ENCODE measurements at regions not wholly inside any gene's neighbourhood (a gene's known extent, or its start where the extent isn't known, plus 50 kb on each side); places are given as distances from the start of the nearest gene placed in this dataset.
"Not testable (repeated sequence)": the region's sequence is repeated elsewhere in the genome, so short reads cannot be mapped to it uniquely, and the experiment has no call there.

- H3K27ac ChIP-seq (ENCODE audit: low read depth): not testable (repeated sequence)
Measured at GRCh38 chr17:70953140-70953539, 783.8 kb downstream of the KCNJ2 start.

GRCh38 chr17:70955441-70955840 is 786.1 kb downstream of the KCNJ2 start:
- no peaks in the 10 kb centered on the region for H3K36me3 ChIP-seq (ENCODE audit: insufficient read depth)
- whole genome bisulfite sequencing: 76% methylated on average over 7 of the region's 7 CpGs
- H3K4me3 ChIP-seq (ENCODE audit: low read depth, low read length): no peak overlapping the region
- H3K4me1 ChIP-seq (ENCODE audit: insufficient read depth): no peaks in the 10 kb centered on the region
- H3K27ac ChIP-seq (ENCODE audit: low read depth): no peak overlapping the region
- DNase-seq (ENCODE audit: extremely low spot score): no peak

More at GRCh38 chr17:70953140-70953539, 783.8 kb downstream of the KCNJ2 start:
- 96% methylated on average over 1 of the region's 1 CpG for WGBS
- H3K4me1 ChIP-seq (ENCODE audit: insufficient read depth); DNase-seq (ENCODE audit: extremely low spot score); H3K36me3 ChIP-seq (ENCODE audit: insufficient read depth); H3K4me3 ChIP-seq (ENCODE audit: low read depth, low read length): not testable (repeated sequence)

GRCh38 chr17:70956726-70957125 is 787.4 kb downstream of the KCNJ2 start:
- H3K4me1 ChIP-seq (ENCODE audit: insufficient read depth): no peaks in the 10 kb centered on the region
- no peaks in the 10 kb centered on the region for H3K36me3 ChIP-seq (ENCODE audit: insufficient read depth)
- 47% methylated on average over 5 of the region's 5 CpGs for WGBS
- H3K27ac ChIP-seq (ENCODE audit: low read depth): no peak overlapping the region
- H3K4me3 ChIP-seq (ENCODE audit: low read depth, low read length): no peak overlapping the region
- DNase-seq (ENCODE audit: extremely low spot score): no peak

GRCh38 chr17:70961341-70961740 is 792.0 kb downstream of the KCNJ2 start:
- DNase-seq (ENCODE audit: extremely low spot score): no peak
- Histone ChIP-seq H3K4me1 (ENCODE audit: insufficient read depth) (no peaks in the 10 kb centered on the region), H3K4me3 (ENCODE audit: low read depth, low read length) (no peak overlapping the region), H3K36me3 (ENCODE audit: insufficient read depth) (no peaks in the 10 kb centered on the region), H3K27ac (ENCODE audit: low read depth) (no peak overlapping the region)
- 90% methylated on average over 3 of the region's 3 CpGs for WGBS

GRCh38 chr17:70968302-70968701 is 799.0 kb downstream of the KCNJ2 start:
- no peak for DNase-seq (ENCODE audit: extremely low spot score)
- H3K27ac ChIP-seq (ENCODE audit: low read depth): no peak overlapping the region
- no peak overlapping the region for H3K4me3 ChIP-seq (ENCODE audit: low read depth, low read length)
- H3K36me3 ChIP-seq (ENCODE audit: insufficient read depth): no peaks in the 10 kb centered on the region
- WGBS: 80% methylated on average over 3 of the region's 3 CpGs
- no peaks in the 10 kb centered on the region for H3K4me1 ChIP-seq (ENCODE audit: insufficient read depth)

GRCh38 chr17:70969521-70970034 is 800.2 kb downstream of the KCNJ2 start:
- Histone ChIP-seq H3K36me3 (ENCODE audit: insufficient read depth) (no peaks in the 10 kb centered on the region), H3K4me3 (ENCODE audit: low read depth, low read length) (no peak overlapping the region), H3K27ac (ENCODE audit: low read depth) (no peak overlapping the region), H3K4me1 (ENCODE audit: insufficient read depth) (no peaks in the 10 kb centered on the region)
- WGBS: 64% methylated on average over 6 of the region's 6 CpGs
- peak; percentile 4 for DNase-seq (ENCODE audit: extremely low spot score)

- H3K4me3 ChIP-seq (ENCODE audit: low read depth, low read length): no peak overlapping the region
- DNase-seq (ENCODE audit: extremely low spot score): no peak
- H3K36me3 ChIP-seq (ENCODE audit: insufficient read depth): no peaks in the 10 kb centered on the region
- no peak overlapping the region for H3K27ac ChIP-seq (ENCODE audit: low read depth)
- H3K4me1 ChIP-seq (ENCODE audit: insufficient read depth): no peaks in the 10 kb centered on the region
Measured at GRCh38 chr17:70976447-70976846, 807.1 kb downstream of the KCNJ2 start.

GRCh38 chr17:70984873-70985272 is 815.5 kb downstream of the KCNJ2 start:
- Histone ChIP-seq H3K36me3 (ENCODE audit: insufficient read depth) (no peaks in the 10 kb centered on the region), H3K4me3 (ENCODE audit: low read depth, low read length) (no peak overlapping the region), H3K4me1 (ENCODE audit: insufficient read depth) (no peaks in the 10 kb centered on the region), H3K27ac (ENCODE audit: low read depth) (no peak overlapping the region)
- WGBS: 94% methylated on average over 3 of the region's 3 CpGs
- DNase-seq (ENCODE audit: extremely low spot score): no peak

- H3K4me1 ChIP-seq (ENCODE audit: insufficient read depth): no peaks in the 10 kb centered on the region
- H3K36me3 ChIP-seq (ENCODE audit: insufficient read depth): no peaks in the 10 kb centered on the region
- 38% methylated on average over 4 of the region's 4 CpGs for WGBS
- DNase-seq (ENCODE audit: extremely low spot score): no peak
- H3K27ac ChIP-seq (ENCODE audit: low read depth): no peak overlapping the region
- no peak overlapping the region for H3K4me3 ChIP-seq (ENCODE audit: low read depth, low read length)
Measured at GRCh38 chr17:70987867-70988340, 818.6 kb downstream of the KCNJ2 start.

- Histone ChIP-seq H3K4me3 (ENCODE audit: low read depth, low read length) (no peak overlapping the region), H3K36me3 (ENCODE audit: insufficient read depth) (no peaks in the 10 kb centered on the region), H3K4me1 (ENCODE audit: insufficient read depth) (no peaks in the 10 kb centered on the region), H3K27ac (ENCODE audit: low read depth) (no peak overlapping the region)
- no peak for DNase-seq (ENCODE audit: extremely low spot score)
- WGBS: 87% methylated on average over 1 of the region's 1 CpG
Measured at GRCh38 chr17:70988622-70989021, 819.3 kb downstream of the KCNJ2 start.

GRCh38 chr17:70989280-70989679 is 819.9 kb downstream of the KCNJ2 start:
- DNase-seq (ENCODE audit: extremely low spot score): no peak
- Histone ChIP-seq H3K4me1 (ENCODE audit: insufficient read depth) (no peaks in the 10 kb centered on the region), H3K4me3 (ENCODE audit: low read depth, low read length) (no peak overlapping the region), H3K36me3 (ENCODE audit: insufficient read depth) (no peaks in the 10 kb centered on the region), H3K27ac (ENCODE audit: low read depth) (no peak overlapping the region)
- WGBS: 85% methylated on average over 5 of the region's 5 CpGs

- Histone ChIP-seq H3K27ac (ENCODE audit: low read depth) (no peak overlapping the region), H3K4me1 (ENCODE audit: insufficient read depth) (no peaks in the 10 kb centered on the region), H3K36me3 (ENCODE audit: insufficient read depth) (no peaks in the 10 kb centered on the region), H3K4me3 (ENCODE audit: low read depth, low read length) (no peak overlapping the region)
- 68% methylated on average over 2 of the region's 2 CpGs for WGBS
- DNase-seq (ENCODE audit: extremely low spot score): no peak
Measured at GRCh38 chr17:70994194-70994593, 824.9 kb downstream of the KCNJ2 start.

- H3K36me3 ChIP-seq (ENCODE audit: insufficient read depth): no peaks in the 10 kb centered on the region
- H3K4me1 ChIP-seq (ENCODE audit: insufficient read depth): no peaks in the 10 kb centered on the region
- no peak overlapping the region for H3K27ac ChIP-seq (ENCODE audit: low read depth)
- no peak overlapping the region for H3K4me3 ChIP-seq (ENCODE audit: low read depth, low read length)
- DNase-seq (ENCODE audit: extremely low spot score): no peak
Measured at GRCh38 chr17:70995997-70996396, 826.7 kb downstream of the KCNJ2 start.

GRCh38 chr17:71003736-71004135 is 834.4 kb downstream of the KCNJ2 start:
- no peak overlapping the region for H3K4me3 ChIP-seq (ENCODE audit: low read depth, low read length)
- H3K36me3 ChIP-seq (ENCODE audit: insufficient read depth): no peaks in the 10 kb centered on the region
- H3K27ac ChIP-seq (ENCODE audit: low read depth): no peak overlapping the region
- 34% methylated on average over 12 of the region's 12 CpGs for WGBS
- no peaks in the 10 kb centered on the region for H3K4me1 ChIP-seq (ENCODE audit: insufficient read depth)
- no peak for DNase-seq (ENCODE audit: extremely low spot score)

GRCh38 chr17:71004413-71004812 is 835.1 kb downstream of the KCNJ2 start:
- Histone ChIP-seq H3K4me3 (ENCODE audit: low read depth, low read length) (no peak overlapping the region), H3K27ac (ENCODE audit: low read depth) (no peak overlapping the region), H3K4me1 (ENCODE audit: insufficient read depth) (no peaks in the 10 kb centered on the region), H3K36me3 (ENCODE audit: insufficient read depth) (no peaks in the 10 kb centered on the region)
- WGBS: 52% methylated on average over 6 of the region's 6 CpGs
- DNase-seq (ENCODE audit: extremely low spot score): no peak

Data from urinary bladder (tissue), 3 donors.